Brain pericyte (primary cell): ENCODE measurements at regions not wholly inside any gene's neighbourhood (a gene's known extent, or its start where the extent isn't known, plus 50 kb on each side); places are given as distances from the start of the nearest gene placed in this dataset.

Experiments used
- DNase-seq: peaks from one replicate; pipeline ENCODE4 v3.0.0-alpha.2; 2012; ENCODE audit warnings: low read depth, low spot score

DNA sequence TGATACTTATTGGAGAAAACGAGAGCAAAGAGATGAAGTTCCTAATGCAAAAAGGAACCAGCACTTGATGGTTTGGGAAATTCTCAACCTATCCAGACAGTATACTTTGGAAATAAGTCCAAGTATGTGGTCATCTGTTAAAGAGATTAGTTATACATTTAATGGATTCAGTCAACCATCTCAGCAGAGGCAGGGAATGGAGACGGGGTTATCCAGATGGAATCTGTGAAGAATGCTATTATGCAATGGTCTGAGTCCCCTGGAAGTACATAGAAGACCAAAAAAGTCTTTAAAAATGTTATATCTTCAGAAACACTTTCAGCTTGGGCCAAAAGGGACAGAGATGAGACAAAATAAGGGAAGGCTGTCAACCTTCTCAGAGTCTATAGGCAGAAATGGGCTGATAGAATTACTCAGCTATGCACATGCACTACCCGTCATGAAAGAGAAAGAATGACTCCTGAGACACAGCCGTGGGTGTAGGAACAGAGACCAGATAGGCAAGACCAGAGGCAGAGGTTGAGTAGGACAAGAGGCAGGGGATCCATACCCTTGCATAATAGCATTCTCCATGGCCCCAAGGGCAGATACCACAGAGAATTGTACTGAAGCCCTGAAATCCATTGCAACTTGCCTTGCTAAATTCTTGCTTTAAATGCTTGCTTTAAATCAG is 738.8 kb upstream of the POT1 start:
- DNase-seq, result no peak

DNA sequence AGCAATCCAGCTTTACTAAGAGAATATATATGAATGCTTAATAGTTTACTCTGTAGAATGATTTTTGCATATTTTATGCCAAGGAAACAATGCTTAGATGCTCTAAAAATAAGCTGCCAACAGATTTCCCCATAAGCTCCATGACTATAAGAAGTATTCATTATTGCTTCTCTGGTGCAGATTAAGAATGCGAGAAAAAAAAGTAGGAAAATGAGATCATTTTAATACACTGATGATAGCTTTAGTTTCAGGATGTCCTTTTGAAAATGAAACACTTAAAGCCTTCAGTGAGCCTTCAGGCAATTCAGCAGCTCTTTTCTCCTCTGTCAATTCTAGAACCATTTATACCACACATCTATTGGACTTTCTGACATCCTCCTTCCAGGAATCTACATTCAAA is 735.0 kb upstream of the POT1 start:
- no peak for DNase-seq

DNA sequence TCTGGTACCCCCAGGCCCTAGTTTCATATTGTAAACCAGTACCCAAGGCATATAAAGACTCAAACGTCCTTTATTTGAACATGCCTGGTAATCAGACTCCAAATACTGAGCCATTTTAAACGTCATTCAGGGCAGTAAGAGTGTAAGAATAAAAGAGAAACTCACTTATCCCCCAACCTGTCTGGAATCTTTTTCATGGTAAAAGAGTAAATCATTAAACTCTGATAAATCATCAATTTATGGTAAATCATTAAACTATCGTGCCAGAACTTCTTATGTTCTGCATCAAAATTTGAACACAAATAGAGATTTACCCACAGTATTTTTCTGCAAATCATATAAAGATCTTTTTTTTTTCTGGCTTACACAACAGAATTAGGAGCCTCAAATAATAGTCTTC is 734.3 kb upstream of the POT1 start:
- DNase-seq, result no peak

DNA sequence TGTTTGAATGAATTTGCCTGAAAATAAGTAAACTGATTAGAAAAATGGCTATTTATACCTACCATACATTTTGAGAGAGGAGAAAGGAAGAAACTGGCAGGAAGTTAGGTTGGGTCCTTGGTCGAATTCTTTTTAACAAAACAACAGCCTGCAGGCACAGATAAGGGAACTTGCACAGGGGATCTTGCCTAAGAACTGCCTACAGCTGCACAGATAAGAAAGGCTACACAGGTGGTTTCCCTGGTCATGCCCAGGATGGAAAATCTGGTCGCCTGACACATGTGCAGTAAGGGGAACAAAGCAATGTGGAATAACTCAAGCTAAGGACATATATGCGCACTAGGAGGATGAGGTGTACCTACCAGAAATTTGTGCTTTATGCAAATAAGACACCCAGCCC is 732.1 kb upstream of the POT1 start:
- DNase-seq, result no peak

DNA sequence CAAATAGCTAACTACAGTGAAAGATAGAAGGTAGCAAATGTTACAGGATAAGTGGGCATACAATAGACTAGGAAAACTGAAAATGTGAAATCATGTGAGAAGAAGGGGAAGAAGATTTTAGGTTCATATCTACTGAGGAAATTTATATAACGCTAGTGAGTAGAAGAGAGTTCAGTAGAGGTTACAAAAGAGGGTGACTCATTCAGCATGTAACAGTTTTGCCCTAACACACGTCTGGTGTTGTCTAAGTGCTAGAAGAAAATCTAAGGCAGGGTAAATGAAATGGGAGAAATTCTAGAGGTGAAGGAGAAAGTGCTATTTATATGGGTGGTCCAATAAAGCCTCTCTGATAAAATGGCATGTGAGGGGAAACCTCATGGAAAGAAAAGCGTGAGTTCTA is 731.4 kb upstream of the POT1 start:
- no peak for DNase-seq

DNA sequence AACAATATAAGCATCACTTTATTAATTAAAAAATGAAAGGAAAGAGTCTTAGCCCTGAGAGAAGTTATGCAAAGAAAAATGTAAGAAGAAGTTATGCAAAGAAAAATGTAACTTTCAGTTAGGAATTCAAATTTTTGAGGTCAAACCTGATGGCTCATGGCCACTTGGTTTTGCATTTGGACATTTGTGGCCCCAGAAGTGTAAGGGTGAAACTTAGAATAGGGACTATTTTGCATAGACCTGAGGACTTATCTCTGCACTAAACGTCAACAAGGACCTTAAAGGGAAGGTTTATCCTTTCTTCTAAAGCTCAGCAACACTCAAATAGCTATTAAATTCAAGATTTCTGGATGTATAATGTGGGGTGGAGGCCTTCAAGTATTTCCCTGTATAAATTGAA is 724.5 kb upstream of the POT1 start:
- DNase-seq, result no peak

DNA sequence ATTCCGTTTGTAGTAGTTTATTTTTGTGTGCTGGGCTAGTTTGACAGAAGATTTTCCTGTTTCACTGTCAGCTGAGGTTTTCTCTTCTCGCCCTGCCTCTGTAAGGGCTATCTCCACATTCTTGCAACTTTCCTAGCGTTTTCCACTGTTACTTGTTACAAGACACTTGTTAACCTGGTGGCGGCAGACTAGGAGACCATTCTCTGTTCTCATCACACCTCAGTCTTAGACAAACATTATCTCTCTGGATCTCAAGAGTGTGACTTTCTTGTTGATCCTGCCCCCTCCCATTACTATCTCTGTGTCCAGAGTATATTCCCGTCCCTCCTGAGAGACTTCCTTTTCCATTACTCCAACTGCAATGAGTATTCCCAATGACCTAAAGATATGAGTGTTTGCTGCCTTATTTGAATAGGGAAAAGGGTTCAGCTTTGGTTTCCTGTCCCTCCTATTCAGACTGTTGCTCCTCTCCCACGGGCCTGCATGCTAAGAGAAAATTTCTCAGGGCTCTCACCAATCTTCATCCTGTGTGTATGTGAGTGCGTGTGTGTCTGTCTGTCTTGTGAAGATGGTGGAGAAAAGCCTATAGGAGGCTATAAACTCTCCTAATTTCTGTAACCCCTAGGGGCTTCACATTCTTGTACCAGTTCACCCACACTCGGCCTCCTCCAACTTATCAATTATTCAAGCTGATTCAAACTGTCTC is 722.4 kb upstream of the POT1 start:
- DNase-seq, result no peak

DNA sequence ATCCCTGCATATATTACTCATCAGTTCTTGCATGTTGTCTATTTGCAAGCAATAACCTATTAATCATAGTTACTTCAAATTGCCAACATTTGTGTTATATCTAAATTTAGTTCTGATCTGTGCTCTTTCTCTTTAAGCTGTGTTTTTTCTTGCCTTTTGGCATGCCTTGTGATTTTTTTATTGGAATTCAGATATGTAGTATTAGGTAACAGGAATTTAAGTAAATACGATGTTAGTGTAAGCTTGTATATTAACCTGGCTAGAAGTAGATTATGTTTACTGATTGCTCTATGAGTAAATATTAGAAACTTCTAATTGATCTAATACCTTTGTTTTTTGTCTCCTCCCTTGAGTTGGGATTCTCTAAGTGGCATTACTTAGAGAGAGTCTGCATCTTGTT is 718.9 kb upstream of the POT1 start:
- no peak for DNase-seq

DNA sequence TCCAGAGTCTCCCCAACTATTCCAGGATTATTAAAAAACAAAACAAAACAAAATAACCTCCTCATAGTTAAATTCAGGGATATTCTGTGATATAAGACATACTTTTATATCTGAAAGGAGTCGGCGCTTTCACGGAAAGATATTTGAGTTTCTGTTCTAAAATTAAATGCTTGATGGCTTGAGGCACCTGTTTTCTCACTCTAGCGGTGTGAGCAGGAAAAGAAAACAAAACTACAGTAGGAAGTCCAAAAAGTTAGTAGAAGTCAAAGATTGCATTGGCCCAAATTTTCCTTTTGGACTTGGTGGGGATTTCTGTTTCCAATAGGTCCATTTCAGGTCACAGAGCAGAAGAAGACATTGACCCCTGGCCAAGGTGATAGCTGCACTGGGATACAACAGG is 716.1 kb upstream of the POT1 start:
- DNase-seq, result no peak

DNA sequence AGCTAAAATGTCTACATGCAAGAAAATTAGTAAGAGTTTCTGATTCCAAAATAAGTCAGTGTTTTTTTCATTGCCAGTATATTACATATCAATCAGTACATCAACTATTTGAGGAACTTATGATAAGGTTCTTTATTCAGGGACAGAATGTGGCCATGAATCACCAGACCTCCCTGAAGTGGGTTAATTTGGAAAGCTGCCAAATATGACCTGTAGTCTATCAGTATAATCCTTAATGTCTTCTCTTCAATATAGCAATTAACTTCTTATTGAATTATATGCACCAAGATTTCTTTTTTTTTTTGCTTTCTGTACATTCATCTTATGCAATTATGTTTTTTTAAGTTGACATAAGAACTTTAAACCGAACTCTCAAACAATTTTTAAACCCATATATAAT is 714.5 kb upstream of the POT1 start:
- no peak for DNase-seq

DNA sequence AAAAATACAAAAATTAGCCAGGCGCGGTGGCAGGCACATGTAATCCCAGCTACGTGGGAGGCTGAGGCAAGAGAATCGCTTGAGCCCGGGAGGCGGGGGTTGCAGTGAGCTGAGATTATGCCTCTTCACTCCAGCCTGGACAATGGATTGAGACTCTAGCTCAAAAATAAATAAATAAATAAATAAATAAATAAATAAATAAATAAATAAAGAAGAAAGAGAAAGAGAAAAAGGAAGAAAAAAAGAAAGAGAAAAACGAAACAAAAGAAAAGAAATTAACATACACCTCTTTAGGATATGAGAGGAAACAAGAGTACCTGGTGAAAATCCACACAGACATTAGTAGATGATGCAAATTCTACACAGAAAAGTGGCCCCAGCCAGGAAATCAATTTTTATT is 713.7 kb upstream of the POT1 start:
- DNase-seq, result no peak

DNA sequence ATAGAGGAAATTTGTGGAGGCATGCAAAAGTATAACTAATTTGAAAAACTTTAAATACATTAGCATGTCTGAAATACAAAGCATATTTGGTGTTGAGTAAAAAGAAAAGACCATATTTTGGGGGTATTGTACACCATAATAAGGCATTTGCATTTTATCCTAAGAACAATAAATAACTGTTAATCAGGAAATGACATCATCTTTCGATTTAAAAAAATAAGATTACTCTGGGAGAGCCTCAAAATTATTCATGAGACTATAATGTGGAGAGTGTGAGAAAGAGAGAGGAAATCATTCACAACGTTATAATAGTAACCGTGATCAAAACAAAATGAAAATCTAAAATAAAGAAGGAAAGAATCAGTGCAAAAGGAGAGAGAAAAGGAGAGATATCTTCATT is 712.3 kb upstream of the POT1 start:
- no peak for DNase-seq

DNA sequence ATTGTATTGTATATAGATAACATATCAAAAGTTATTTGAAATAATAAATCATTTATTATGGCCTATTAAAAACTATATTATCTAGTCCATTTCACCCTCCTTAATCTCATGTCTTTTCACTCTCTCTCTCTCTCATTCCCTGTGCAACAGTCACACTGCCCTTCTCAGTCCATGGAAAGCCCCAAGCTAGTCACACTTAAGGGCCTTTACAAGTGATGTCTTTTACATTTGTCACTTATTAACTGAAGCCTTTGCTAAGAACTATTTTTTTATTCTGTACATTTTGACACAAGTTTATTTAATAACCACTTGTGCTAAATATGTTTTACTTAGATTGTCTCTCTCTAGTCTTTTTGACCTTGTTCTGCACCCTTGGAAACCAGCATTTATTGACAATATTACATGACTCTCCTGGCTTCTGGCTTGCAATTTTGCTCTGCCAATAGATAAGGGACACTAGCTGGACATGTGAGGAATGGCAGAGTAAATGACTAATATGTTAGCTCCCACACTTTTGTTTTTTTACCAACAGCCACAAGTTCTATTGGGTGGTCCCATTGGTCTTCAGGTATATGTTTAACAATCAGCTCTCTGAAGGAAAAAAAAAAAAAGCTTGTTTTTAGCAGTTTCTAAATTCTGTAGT is 706.8 kb upstream of the POT1 start:
- no peak for DNase-seq

DNA sequence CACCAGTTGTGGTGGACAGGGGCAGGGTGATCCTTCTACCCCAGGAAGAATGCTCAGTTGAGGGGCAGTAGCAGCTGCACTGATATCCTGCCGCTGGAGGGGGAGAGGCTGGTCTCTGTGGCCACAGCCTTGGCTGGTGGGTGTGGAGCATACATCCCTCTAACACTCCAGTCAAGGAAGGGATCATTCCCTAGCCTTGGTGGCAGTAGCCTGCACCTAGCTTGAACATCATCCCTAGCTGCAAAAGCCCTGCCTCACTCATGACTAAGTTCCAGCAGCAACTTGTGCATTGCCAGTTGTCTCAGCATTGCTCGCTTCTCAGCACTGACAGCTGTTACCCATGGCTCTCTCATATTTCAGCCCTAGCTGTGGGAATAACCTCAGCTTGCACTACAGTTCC is 688.9 kb upstream of the POT1 start:
- no peak for DNase-seq

DNA sequence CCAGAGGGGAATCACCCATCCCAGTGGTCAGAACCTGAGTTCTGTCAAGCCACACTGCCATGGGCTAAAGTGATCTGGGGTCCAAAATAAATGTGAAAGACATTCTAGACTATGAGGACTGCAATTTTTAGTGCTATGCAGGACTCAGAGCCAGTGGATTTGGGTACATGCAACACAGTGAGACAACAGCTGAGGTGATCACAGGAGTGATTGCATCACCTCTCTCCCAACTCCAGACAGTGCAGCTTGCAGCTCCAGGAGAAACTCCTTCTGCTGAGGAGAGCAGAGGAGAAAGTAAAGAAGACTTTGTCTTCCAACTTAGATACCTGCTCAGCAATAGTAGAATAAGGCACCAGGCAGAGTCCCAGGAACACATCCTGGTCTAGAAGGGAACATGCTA is 682.0 kb upstream of the POT1 start:
- DNase-seq, result no peak

DNA sequence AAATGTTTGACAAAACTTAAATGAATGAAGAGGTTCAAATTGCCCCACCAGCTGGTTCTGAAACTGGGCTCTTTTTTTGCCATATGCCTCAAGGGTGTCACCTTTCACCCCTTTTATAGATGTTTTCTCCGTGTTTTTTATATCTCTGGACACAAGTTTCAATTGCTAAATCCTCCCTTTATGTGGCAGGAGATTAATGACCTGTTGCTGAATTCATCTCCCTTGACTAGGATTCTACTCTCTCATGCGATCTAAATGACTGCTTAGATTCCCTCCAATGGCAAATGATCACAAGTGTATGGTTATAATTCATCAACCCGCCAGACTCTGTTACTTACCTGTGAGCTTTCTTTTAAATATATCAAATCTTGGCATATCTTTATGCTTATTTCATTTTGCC is 677.0 kb upstream of the POT1 start:
- no peak for DNase-seq

DNA sequence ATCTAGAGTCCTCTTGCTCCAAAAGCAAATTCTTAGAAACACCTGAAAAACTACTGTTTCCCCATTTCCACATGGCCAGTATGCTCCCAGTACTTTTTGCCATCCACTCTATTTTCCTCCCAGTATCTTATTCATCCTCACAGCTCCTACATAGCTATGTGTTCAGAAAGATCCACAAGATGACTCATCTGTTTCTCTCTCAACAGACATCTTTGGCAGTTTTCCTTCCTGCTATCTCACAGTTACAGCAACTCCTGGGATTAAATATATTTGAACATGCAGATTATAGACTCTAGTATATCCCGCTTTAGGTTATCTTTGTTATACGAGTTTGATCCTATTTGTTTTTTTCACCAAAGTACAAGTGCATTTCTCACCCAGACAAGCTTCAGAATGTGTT is 675.6 kb upstream of the POT1 start:
- peak; percentile 27 for DNase-seq

DNA sequence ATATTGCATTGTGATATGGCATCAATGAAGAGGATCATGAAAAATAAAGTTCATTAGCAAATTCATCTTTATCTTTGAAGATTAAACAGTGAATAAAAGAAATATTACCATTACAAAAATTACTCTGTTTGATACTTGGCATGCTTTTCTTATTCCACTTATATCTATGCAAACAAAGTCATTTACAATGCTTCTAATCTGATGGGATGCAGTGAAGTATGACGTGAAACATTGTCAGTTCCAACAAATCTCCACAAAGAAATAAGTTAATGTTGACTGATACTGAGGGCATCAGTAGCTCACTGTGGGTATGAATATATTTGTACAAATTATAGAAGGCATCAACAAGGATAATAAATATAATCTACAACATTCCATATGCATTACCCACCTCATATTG is 672.8 kb upstream of the POT1 start:
- DNase-seq, result no peak

DNA sequence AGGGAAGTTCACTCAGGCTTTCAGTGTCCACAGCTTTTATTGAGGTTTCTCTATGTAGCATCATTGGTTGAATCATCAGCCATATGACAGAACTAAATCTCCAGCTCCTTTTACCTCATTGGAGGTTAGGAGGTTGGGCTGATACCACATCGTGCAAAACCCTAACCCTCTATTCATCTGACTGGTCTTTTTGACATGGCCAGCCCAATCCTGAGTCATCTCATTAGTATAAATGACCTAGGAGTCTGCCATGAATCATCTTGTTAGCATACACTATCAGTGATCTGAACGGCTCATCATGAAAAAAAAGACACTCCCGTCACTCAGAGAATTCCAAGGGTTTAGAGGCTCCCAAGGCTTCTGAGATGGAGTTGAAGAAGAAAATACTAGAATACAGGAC is 669.8 kb upstream of the POT1 start:
- no peak for DNase-seq

DNA sequence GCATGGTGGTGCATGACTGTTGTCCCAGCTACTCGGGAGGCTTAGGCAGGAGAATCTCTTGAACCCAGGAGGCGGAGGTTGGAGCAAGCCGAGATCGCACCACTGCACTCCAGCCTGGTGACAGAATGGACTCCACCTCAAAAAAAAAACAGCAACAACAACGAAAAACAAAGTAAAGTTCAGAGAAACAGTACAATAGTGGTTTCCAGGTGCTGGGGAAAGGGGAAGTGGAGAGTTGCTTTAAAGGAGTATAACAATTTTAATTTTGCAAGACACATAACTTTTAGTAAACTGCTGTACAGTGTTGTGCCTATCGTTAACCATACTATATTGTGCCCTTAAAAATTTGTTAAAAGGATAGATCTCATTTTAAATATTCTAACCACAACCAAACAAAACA is 662.7 kb upstream of the POT1 start:
- no peak for DNase-seq

DNA sequence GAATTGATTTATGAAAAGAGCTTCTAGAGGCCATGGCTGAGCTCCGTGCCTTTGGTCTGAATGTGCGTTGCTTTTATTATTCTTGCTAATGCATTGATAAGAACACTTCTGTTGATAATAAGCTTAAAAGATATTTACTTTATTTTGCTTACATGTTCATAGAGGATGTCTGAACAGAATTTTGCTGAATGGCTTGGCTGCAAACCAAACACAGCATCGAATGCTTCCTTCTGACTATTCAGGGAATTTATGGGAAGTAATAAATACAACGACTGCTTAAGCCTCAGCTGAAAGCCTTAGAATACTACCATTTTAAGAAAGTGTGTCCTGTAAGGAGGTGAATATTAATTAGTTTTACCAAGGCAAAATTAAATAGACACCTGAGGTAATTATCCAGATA is 643.5 kb upstream of the POT1 start:
- DNase-seq, result no peak

DNA sequence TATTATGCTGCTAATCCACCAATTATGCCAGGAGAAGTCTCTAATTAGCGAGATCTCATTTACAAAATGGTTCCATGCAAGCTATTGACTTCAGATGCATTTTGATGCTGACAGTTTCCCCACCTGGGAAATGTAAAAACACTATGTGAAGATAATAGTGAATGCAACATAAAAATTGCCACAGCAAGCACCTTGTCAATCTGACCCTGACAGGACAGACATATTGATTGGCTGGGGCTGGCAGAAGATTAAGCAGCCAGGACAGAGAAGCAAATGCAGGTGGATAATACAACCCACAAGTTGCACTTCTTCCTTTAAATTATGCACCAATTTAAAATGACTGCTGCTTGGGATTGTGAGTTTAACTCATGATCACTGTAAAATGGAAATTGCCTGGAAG is 642.8 kb upstream of the POT1 start:
- DNase-seq, result no peak

DNA sequence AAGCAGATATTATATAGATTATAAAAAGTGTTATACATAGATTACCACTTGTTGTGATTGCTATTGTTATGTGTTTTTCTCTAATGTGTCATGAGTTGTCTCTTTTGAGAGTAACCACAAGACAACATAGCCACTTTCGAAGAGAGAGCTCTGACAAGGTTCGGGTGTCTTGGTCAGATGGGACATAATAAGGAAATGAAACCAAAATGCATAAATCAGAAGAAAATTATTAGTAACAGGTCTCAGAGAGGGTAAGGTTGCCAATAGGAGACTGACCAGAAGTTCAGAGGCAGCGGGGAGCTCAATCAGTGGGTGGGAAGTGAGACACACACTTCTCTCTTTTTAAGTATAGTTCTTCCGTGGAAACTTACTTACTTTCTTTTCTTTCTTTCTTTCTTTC is 639.2 kb upstream of the POT1 start:
- DNase-seq, result no peak
